HepG2 (cell line): ENCODE measurements at regions not wholly inside any gene's neighbourhood (a gene's known extent, or its start where the extent isn't known, plus 50 kb on each side); places are given as distances from the start of the nearest gene placed in this dataset.

Experiments
- ATAC-seq: fragments of 200-7000 bp; cut with Tn5 transposase; 3 replicates; pipeline ENCODE4 v1.9.1; 2020; ENCODE audit warnings: mild to moderate bottlenecking, moderate library complexity
- BruUV-seq: library from RNA; stranded (reverse); fragments of 400-500 nt; replicated peaks from 2 replicates; lab custom pipeline; 2021; lab: Mats Ljungman, UMichigan
- CTCF ChIA-PET: fragments of 300-600 bp; formaldehyde crosslinking; extraction: SDS; loops from one replicate; lab custom pipeline; 2021; ENCODE audit warnings: low total read pairs, inconsistent platforms, low intra/inter-chr PET ratio; lab: Yijun Ruan, JAX
- POLR2A ChIA-PET: fragments of 350-600 bp; sonication (Branson Sonifier 250); formaldehyde crosslinking; loops from one replicate; lab custom pipeline; 2020; ENCODE audit warnings: antibody characterized with exemption, inconsistent platforms; lab: Yijun Ruan, JAX
- DNase-seq: peaks from one replicate; pipeline ENCODE4 v3.0.0-alpha.2; 2015; ENCODE audit warnings: low spot score
- FAIRE-seq: peaks from 3 replicates; lab custom pipeline; 2011; peaks lifted over from hg19 to GRCh38; lab: Jason Lieb, UNC
- H2AFZ ChIP-seq: one replicate; pipeline ENCODE4 v1.6.1; 2011; ENCODE audit warnings: low read length, inconsistent platforms
- H3K27ac ChIP-seq: fragments of 300-600 bp; 3 replicates; pipeline ENCODE4 v1.8.0; 2011; ENCODE audit warnings: mixed run types, mild to moderate bottlenecking, mixed read lengths, low read length, inconsistent platforms; ENCODE audit not compliant: insufficient read depth; ENCODE audit errors: extremely low read length
- H3K27me3 ChIP-seq, 2 experiments: fragments of 200-600 bp in 1 of 2; 2 replicates in 1 of 2; 3 replicates in 1 of 2; pipeline versions ENCODE4 v1.6.0 to v1.8.0; 2011; ENCODE audit warnings: low read length in 2 of 2, mild to moderate bottlenecking in 2 of 2, moderate library complexity in 2 of 2, inconsistent platforms in 1 of 2; ENCODE audit not compliant: insufficient read depth in 2 of 2, control insufficient read depth in 1 of 2
- H3K36me3 ChIP-seq, 2 experiments: fragments of 200-600 bp in 1 of 2; replicated peaks in 1 of 2; 2 replicates in 1 of 2; 3 replicates in 1 of 2; pipeline versions ENCODE4 v1.5.1 to v1.8.0; 2011; ENCODE audit warnings: low read length in 2 of 2, inconsistent platforms in 1 of 2; ENCODE audit not compliant: insufficient read depth in 2 of 2, control insufficient read depth in 1 of 2
- H3K4me1 ChIP-seq: 2 replicates; pipeline ENCODE4 v1.5.1; 2012; ENCODE audit warnings: low read length, inconsistent platforms; ENCODE audit not compliant: insufficient read depth
- H3K4me2 ChIP-seq: 2 replicates; pipeline ENCODE4 v1.6.0; 2011; ENCODE audit warnings: low read depth, low read length, inconsistent platforms
- H3K4me3 ChIP-seq, 3 experiments: fragments of 200-600 bp in 1 of 3; sonication (generic), shearing (Covaris generic) in 1 of 3; replicated peaks in 1 of 3; 2 replicates each; pipeline ENCODE4 v1.5.1; 2011 to 2016; ENCODE audit warnings: low read length in 3 of 3, inconsistent platforms in 2 of 3, low read depth in 2 of 3, mild to moderate bottlenecking in 2 of 3, control low read depth in 1 of 3, mixed read lengths in 1 of 3; ENCODE audit not compliant: insufficient read depth in 1 of 3
- H3K79me2 ChIP-seq: one replicate; pipeline ENCODE4 v1.6.1; 2011; ENCODE audit warnings: low read length, inconsistent platforms; ENCODE audit not compliant: insufficient read depth
- H3K9ac ChIP-seq: 2 replicates; pipeline ENCODE4 v1.6.0; 2011; ENCODE audit warnings: mild to moderate bottlenecking, low read depth, low read length, inconsistent platforms; ENCODE audit not compliant: insufficient read depth
- H3K9me3 ChIP-seq: 2 replicates; pipeline ENCODE4 v1.5.1; 2012; ENCODE audit warnings: mild to moderate bottlenecking, low read length
- H4K20me1 ChIP-seq: 2 replicates; pipeline ENCODE4 v1.6.0; 2011; ENCODE audit warnings: inconsistent platforms, mild to moderate bottlenecking, low read length, moderate library complexity; ENCODE audit not compliant: insufficient read depth
- ELF4 ChIP-seq: sonication (generic); formaldehyde crosslinking; IDR thresholded peaks from 2 replicates; pipeline ENCODE4 v1.5.0; 2020; ENCODE audit warnings: missing genetic modification reagents, mild to moderate bottlenecking, moderate library complexity, borderline replicate concordance
- GFI1 ChIP-seq: sonication (generic); formaldehyde crosslinking; IDR thresholded peaks from 2 replicates; pipeline ENCODE4 v1.5.0; 2020; ENCODE audit warnings: missing genetic modification reagents, mild to moderate bottlenecking, borderline replicate concordance
- JUND ChIP-seq: sonication (generic); formaldehyde crosslinking; IDR thresholded peaks from 2 replicates; pipeline ENCODE4 v1.8.0; 2022; ENCODE audit warnings: mild to moderate bottlenecking, missing genetic modification reagents
- MNT ChIP-seq: fragments of 450-650 bp; IDR thresholded peaks from 2 replicates; pipeline ENCODE4 v1.6.1; 2016
- PHF21A ChIP-seq: sonication (generic); formaldehyde crosslinking; IDR thresholded peaks from 2 replicates; pipeline ENCODE4 v1.5.0; 2020; ENCODE audit warnings: mild to moderate bottlenecking, missing genetic modification reagents
- PRDM4 ChIP-seq: sonication (generic); formaldehyde crosslinking; IDR thresholded peaks from 2 replicates; pipeline ENCODE4 v1.9.0; 2021; ENCODE audit warnings: missing genetic modification reagents, borderline replicate concordance
- SSRP1 ChIP-seq: IDR thresholded peaks from 2 replicates; pipeline ENCODE4 v1.6.1; 2016; ENCODE audit warnings: control low read depth
- TFDP2 ChIP-seq: sonication (generic); formaldehyde crosslinking; IDR thresholded peaks from 2 replicates; pipeline ENCODE4 v1.4.0; 2020; ENCODE audit warnings: missing genetic modification reagents
- ZFP36L2 ChIP-seq: sonication (generic); formaldehyde crosslinking; IDR thresholded peaks from 2 replicates; pipeline ENCODE4 v1.4.0; 2020; ENCODE audit warnings: missing genetic modification reagents
- ZSCAN29 ChIP-seq: sonication (generic); formaldehyde crosslinking; conservative IDR thresholded peaks from 2 replicates; pipeline ENCODE4 v1.4.0; 2020; ENCODE audit warnings: mild to moderate bottlenecking, missing genetic modification reagents
- WGBS: methylation state at CpG from one replicate; pipeline ENCODE4 v1.1.6; 2017; ENCODE audit warnings: low lambda C conversion rate; 5-methylcytosine and 5-hydroxymethylcytosine counted together
- in situ Hi-C: cut with HindIII; loops from 2 replicates; pipeline ENCODE4 v1.10.0; 2017; ENCODE audit warnings: low pct_unique_long_range_greater_than_20kb; ENCODE audit not compliant: extremely low pct_ligation_motif_present
- intact Hi-C: fragments of 100-400 bp; cut with micrococcal nuclease; formaldehyde crosslinking; loops from one replicate; pipeline ENCODE4 v1.10.0; 2022; ENCODE audit not compliant: unreplicated experiment

GRCh38 chr3:71919572-71919971, 134.6 kb upstream of the PROK2 start:
- in situ Hi-C loops, result no loop called here

More at GRCh38 chr3:71919572-71919971, 134.6 kb upstream of the PROK2 start:
- peaks cover 0 to 6% of the 10 kb centered on the region in 2 experiments; a peak in 1 of 5 replicates for H3K27me3 ChIP-seq
- H3K79me2 ChIP-seq, result no peaks in the 10 kb centered on the region
- H3K9me3 ChIP-seq, result no peaks in the 10 kb centered on the region
- H3K9ac ChIP-seq, result no peak overlapping the region
- no peaks in the 10 kb centered on the region for H4K20me1 ChIP-seq
- WGBS, result 44% methylated on average over 3 of the region's 3 CpGs
- FAIRE-seq (no peak), DNase-seq (no peak)
- ChIA-PET CTCF (no interaction called here), POLR2A (no interaction called here)
- TF ChIP-seq SSRP1, result no peak
- no peak for TF ChIP-seq JUND
- no peak for TF ChIP-seq TFDP2 (CRISPR knock-in tag)
- TF ChIP-seq ELF4 (CRISPR knock-in tag), result no peak
- TF ChIP-seq PRDM4, result no peak
- TF ChIP-seq PHF21A (CRISPR knock-in tag), result no peak
- TF ChIP-seq GFI1, result no peak
- TF ChIP-seq ZSCAN29 (CRISPR knock-in tag), result no peak
- no peak for TF ChIP-seq MNT
- TF ChIP-seq ZFP36L2 (CRISPR knock-in tag), result no peak
- TF ChIP-seq, all 625 proteins: peak for 0
- no peak overlapping the region for H3K4me3 ChIP-seq
- no peak overlapping the region for H2AFZ ChIP-seq
- no peak overlapping the region for H3K4me2 ChIP-seq
- H3K36me3 ChIP-seq, result no peaks in the 10 kb centered on the region
- no peak overlapping the region for H3K27ac ChIP-seq
- intact Hi-C loops, result no loop called here
- no peaks in the 10 kb centered on the region for H3K4me1 ChIP-seq
- no peak for ATAC-seq
- no TSS peak for BruUV-seq
